GM19238 (cell line): ENCODE measurements at regions not wholly inside any gene's neighbourhood (a gene's known extent, or its start where the extent isn't known, plus 50 kb on each side); places are given as distances from the start of the nearest gene placed in this dataset.

Experiments used
- DNase-seq: peaks from one replicate; pipeline ENCODE4 v3.0.0; 2011; ENCODE audit warnings: low spot score; ENCODE audit not compliant: insufficient read length

DNA sequence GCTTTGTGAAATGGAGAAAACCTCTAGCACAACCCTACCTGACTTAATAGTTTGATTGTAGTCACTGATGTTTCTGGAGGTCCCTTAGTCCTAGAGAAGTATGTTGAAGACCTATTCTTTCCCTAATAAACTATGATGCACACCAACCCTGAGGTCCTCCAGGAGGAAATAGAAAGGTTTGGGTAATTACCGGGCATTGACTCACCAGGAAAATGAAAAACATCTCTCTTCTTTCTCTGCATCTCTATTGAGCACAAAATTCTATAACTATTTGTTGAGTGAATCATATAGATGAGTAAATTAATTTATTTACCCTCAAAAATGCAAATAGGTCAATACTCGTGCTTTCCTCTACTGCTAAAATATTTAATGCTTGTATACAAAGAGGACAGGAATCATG is 582.4 kb upstream of the FAM241A start:
- no peak for DNase-seq

DNA sequence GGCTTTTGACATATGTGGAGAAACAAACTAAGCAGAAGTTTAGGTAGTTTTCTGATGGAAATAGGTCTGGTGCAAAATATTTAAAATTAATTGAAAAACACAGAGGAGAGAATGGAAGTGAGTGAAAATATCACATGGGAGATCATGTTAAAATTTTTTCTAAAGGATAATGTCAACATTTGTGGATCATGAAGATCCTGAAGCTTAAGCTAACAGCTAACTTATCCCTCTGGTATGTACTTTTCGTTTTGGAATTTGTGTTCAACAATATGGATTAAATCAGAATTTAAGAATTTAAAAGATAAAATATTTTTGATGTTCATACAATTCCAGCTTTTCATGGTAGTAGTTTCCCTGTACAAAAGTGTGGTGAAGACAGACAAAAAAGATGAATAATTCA is 572.8 kb upstream of the FAM241A start:
- no peak for DNase-seq

DNA sequence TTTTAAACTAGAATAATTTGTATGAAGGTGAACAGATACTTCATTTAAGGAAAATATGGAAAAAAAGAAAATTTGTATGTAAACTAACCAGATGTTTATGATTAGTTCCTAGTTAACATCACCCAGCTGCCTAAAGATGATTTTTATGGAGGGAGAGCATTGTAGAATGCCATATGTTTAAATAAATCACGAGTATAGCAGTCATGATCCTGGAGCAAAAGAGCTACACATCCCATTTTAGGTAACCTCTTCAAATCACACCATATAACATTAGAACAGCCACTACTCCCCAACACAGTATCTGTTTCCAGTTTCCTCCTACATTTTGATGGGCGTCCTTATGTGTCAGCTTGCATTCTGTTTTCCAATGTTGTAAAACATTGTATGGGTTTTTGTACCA is 571.9 kb upstream of the FAM241A start:
- no peak for DNase-seq

DNA sequence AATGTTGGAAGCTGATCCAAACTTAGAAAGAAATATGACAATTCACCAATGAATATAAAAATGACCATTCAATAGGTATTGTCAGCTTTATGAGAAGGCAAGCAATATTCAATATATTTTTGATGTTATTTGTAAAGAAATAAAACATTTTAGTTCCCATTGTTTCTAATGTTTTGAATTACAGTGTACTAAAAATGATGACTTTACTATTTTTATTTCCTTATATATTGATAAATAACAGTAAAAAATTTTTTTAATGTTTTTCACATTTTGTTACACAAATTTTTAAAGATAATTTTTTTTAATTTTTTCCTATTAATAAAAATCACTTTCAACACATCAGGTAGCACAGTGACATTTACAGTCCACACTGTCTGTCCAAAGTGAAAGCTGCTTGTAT is 565.5 kb upstream of the FAM241A start:
- DNase-seq = no peak

DNA sequence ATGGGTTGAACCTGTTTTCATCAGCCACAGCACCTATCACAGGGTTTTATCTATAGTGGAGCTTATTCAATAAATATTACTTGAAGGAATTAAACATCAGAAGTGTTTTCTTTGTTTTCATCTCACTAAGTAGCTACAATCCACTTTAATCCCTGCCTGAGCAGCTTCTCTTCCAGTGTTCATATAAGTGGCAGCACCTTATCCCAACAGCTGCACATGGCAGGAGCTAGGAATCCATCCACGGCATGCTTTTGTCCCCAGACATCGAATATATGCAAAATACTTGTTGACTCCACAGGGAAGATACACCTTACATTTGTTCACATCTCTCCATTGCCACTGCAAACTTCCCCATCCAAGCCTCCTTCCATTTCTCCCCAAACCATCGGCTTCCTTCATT is 549.8 kb upstream of the FAM241A start:
- no peak for DNase-seq

DNA sequence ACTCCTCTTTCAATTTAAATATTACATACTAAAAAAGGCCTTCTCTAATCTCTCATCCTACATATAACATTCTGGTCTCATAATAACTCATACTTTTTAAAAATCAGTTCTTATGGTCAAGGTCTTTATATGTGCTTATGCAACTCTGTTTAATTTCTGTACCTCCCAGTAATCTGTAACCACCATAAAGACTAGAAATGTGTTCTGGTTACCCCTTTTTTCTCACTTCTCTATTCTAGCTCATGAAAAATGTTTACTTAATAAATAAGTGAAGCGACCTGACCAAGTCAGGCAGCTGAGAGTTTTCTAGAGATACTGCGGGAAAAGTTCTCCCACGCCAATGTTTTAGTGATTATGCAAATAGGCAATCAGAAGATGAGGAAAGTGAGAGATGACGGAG is 548.8 kb upstream of the FAM241A start:
- DNase-seq = no peak

DNA sequence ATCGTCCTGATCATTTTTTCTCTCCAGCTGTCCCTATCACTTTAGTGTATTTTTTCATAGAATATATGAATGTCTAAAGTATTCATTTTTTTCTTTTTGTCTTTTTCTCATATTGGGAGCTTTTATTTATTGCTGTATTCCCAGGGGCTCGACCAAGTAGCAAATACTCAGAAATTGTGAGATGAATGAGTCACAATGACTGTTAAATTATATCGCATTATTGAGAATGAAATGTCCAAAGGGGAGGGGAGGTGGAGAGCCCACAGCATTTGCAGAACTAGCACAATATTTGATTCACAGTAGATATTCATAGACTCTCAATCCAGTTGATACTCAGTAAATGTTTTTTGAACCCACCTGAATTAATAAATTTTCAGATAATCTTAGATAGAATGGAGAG is 543.6 kb upstream of the FAM241A start:
- no peak for DNase-seq

DNA sequence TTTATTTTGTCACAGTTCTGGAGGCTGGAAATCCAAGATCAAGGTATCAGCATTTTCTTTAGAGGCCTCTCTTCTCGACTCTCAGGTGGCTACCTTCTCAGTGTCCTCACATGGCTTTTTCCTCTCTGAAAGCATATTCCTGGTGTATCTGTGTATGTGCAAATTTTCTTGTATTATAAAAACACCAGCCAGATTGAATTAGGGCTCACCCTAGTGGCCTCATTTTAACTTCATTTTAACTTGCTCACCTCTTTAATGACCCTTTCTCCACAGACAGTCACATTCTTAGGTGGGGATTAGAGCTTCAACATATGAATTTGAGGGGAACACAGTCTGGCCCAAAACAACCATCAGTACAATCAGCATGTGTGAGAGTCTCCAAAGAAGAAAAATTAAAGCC is 542.4 kb upstream of the FAM241A start:
- no peak for DNase-seq

DNA sequence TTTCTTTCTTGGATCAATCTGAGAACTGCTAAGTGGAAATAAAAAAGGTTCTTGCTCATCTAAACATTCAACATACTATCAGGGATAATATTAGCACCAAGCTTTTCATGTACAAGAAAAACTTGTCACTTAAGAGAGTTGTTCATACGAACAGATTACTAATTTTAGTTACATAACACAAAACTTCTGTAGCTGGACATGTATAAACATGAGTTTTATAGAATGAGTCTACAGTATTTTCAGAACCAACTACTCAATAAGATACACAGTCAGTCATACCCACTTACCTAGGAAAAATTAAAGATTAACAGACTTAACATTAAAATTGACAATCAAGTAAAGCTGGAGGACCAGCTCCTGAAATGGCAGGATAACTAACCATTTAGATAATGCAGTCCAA is 540.1 kb upstream of the FAM241A start:
- no peak for DNase-seq

DNA sequence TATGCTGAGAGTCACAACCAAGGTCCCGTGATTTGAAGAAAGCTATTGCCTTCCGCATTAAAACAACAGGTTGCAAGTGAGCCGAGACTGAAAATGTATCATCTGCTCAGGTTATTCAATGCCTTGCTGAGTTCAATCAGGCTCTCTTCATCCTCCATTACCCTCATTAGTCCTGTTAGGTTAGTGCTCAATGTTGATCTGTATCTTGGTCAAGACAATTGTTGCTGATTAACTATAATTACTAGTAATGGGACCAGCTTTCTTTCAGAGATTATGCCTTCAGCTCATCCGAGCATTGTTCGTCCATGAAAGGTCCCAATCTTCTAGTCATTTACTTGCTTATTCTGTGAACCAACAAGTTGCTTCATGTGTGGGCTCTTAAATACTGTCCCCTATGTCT is 534.6 kb upstream of the FAM241A start:
- no peak for DNase-seq

DNA sequence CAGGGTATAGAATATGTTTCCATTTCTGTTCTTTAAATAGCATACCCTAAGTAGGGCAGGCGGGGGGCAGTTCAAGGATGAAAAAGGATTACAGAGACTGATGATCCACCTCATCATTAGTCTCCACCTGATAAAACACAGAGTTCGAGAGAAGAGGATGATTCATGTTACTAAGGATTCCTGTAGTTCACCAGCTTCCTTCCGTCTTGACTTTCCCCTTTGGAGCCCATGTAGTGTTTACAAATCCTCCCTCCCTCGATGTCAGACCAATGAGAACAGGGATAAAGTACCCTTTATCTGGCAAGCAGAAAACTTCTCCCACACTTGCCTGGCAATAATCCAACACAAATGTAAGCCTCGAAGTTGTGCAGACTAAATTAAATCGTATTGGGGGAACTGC is 526.3 kb upstream of the FAM241A start:
- no peak for DNase-seq

DNA sequence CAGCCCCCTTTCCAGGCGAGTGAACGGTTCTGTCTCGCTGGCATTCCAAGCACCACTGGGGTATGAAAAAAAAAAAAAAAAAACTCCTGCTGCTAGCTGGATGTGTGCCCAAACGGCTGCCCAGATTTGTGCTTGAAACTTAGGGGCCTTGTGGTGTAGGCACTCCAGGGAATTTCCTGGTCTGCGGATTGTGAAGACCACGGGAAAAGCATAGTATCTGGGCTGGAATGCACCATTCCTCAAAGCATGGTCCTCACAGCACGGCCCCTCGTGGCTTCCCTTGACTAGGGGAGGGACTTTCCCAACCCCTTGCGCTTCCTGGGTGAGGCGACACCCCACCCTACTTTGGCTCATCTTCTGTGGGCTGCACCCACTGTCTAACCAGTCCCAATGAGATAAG is 516.8 kb upstream of the FAM241A start:
- no peak for DNase-seq

DNA sequence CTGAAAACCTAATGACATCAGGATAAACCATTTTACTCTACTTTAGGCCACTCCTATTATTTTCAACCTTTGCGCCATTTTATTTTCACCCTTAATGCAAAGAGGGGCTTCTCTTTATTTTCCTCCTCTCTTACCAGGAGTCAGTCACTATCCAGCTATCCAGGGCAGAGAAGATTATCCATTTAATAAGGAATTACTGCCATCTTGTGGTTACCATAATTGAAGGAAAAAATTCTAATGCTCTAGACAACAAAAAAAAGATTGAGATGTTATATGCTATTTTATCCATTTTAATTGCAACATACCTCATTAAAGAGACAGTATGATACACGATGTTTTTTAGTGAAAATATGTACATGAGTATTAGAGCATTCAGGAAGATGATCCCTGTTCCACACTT is 514.5 kb upstream of the FAM241A start:
- no peak for DNase-seq

DNA sequence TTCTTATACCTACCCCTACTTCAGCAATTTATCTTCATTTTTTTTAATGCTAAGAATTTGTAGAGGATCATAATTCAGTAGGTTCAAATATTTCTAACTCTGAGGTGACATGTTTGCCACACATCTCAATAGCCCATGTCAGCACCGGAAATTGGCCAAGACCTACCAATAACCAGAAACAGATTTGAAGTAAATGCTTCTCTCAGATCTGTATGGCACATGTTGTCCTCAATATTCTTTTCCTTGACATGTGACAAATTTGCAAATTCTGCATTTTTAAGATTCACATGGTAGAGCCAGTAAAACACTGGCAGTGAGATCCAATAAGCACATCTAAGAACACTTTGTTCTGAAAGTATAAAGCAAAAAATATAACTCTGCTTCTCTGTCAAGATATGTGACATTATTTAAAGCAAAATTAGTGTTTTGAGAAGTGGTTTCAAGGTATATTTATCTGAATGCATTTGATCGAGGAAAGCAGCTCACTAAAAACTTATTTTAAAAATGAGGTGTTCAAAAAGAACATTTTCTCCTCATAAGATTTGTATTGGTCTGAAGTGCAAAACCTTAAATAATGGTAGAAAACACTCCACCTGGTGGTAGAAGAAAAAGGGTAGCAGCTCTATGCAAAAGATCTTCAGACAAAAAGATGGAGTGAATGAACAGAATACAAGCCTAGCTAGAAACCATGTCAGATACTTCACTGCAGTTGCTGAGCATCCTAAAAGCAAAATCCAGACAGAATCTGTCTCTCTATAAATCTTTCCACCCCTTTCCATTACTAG is 513.8 kb upstream of the FAM241A start:
- no peak for DNase-seq

DNA sequence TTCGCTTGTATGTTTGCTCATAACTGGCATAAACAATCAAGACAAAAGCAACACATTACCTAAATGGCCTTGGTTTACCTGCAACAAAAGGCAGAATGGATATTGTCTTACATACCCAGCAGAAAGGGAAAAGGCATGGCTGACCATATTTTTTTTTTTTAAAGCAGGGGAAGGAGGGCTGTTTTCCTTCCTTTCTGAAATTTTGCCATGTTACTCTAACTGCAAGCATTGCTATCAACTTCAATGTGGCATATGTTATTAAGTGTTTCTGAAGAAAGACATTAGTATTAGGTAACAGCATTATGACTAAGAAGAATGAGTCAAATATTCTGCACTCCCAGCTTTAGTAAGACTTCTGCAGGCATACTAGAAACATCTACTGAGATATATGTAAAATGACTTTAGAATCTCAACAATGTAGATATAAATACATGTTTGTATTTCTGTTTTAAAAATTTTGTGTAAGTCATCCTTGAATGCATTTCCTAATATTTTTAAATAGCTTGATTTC is 512.6 kb upstream of the FAM241A start:
- no peak for DNase-seq

DNA sequence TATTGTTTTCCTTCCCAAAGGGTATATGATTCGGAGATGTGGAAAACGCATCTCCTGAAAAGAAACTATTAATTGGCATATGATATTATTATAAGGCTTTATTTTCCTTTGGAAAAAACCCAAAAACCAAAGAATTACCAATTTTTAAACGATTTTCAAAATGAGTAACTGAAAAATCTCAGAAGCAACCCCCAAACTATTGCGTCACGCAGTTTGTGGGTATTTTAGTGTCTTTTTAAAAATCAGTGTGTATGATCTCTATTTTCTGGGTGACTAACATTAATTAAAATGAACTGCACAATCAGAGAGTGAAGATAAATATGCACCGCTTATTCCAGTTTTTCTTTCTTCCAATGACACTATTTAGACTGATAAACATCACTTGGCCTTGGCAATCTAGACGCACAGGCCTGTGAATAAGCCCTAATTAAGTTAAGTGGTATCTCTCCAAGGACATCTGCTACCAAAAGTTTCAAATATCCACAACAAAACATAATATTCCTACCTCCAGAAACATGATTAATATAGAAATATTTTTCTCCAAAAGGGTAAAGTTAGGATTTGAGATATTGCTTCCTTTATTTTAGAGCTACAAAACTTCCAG is 511.5 kb upstream of the FAM241A start:
- no peak for DNase-seq

DNA sequence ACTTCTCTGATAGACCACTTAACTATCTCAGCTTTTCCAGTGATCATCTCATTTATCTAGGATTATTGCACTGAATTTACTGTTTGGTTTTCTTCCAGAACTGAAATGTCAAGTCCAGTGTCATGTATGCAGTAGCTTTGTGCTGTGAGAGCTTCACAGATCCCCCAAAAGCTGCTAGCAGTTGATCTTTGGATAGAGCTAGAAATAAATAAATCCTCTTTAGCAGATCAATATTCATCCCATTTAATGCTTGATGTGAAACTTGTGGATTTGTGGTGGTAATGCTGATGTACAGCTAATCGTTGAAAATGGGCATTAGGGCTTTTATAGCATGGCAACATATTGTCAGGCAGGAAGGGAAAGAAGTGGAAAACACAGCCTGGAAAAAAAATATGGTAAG is 509.6 kb upstream of the FAM241A start:
- no peak for DNase-seq

DNA sequence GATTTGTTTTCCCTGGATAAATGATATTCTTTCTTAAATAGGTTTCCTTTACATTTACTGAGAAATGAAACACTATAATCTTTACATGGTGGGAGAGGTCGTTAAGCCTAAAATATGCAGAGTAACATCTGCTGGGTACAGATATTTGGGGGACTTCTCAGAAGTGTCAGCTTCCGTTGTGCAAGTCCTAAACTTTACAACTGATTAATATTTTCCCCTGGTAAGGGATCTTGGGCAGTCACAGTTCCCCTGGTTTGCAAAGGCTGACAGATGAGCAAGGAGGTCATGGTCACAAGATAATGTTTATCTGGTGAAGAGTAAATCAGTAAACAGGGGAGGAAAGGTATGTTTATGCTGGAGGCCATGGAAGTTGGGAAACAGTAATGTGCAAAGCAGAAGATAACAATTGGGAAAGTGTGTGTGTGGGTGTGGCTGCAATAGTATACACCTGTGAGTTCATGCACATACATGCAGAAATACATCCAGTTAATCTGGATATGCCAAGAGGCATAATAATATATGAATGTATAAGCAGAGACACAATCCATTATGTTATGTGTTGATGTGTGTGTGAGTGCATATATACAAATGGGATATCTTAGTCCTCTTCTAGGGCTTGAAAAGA is 508.2 kb upstream of the FAM241A start:
- DNase-seq = no peak

DNA sequence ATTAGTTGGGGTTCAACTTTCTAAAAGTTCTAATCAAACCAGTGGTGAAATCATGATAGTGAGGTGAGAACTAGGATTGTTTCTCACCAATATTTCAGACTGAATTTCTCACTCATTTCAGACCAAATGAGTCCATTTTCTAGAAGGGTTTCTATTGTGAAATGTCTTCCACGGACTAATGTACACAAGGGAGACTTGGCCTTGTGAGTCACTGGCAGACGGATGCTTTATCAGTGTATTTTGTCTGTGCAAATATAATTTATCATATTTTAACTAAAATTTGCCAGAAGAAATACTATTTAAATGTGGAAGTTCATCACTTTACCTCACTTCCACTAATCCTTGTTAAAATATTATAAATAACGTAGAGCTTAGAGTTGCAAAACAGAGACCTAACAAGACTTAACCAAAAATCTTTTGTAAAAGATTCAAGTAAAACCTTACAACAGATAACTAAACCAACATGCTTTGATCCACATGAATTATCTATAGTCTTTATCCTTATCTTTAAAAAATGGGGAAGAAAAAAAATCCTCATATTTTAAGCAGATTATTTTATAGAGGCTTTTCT is 506.0 kb upstream of the FAM241A start:
- DNase-seq = no peak

DNA sequence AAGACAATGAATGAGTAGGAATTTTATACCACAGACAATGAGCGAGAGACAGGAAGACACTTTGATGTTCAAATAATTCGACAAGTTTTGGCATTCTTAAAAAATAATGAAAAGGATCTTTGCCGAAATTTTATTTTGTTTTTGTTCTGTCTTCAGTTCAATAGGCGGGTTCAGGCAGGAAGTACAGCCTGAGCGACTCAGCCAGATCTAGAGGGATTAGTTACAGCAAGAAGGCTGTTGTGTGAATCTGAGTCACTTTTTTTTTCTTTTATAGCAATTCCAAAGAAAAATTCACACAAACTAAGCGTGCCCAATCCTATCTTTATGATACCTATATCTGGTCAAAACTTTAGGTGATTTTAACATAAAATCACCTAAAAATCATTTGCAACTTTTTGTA is 505.4 kb upstream of the FAM241A start:
- no peak for DNase-seq

DNA sequence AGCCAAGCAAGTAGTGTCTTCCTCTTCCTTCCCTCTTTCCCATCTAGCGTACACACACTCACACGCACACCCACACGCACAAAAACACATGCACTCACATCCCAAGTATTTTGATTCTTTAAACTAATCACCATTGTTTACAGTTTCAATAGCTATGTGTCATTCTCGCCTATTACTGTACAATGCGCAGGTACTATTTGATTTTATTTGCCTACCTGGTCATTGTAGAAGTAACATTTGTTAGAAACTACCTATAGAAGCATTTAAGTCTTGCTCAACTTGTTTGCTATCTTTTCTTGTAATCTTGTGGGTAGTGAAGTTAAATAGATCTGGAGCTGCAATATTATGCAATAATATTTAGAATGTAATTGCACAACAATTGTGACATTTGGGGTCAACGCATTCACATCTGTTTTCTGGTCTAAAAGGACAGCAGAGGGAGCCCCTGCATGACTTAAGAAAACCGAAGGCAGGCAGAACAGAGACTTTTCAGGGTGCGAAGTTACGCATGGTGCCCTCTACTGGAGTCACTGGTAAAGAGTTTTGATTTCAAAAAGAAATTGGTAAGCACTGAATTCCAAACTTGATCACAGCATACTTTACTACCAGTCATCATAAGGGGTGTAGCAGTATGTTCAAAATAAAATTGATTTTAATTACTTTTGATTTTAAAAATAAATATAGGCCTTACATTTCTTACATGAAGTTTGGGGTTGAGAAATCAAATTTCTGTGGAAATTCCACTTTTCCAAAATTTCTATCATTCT is 503.3 kb upstream of the FAM241A start:
- DNase-seq = peak; percentile 10

DNA sequence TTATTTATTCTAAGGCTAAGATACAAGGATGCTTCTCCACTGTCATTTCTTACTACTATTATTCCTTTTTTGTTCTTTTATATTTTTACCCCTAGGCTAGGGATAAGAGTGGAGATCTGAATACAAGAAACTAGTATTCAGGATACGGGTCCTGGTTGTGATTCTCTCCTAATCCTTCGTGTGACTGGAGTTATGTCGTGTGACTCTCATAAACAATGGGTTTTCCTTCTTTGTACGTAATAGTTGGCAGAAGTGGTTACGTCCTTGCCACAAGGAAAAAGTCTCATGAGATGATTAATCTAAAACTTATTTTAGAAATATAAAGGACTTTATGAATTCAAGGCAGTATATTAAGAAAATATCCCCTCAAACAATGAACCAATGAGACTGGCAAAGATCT is 497.2 kb upstream of the FAM241A start:
- no peak for DNase-seq
